Right cardiac atrium (tissue), 5 donors: ENCODE measurements at regions not wholly inside any gene's neighbourhood (a gene's known extent, or its start where the extent isn't known, plus 50 kb on each side); places are given as distances from the start of the nearest gene placed in this dataset.

Experiments
- ATAC-seq, 2 donors: fragments of 200-7000 bp; cut with Tn5 transposase; one replicate each; pipeline versions ENCODE4 v1.8.0 to v1.9.1; 2020; ENCODE audit warnings: moderate library complexity in 2 of 2, mild to moderate bottlenecking in 1 of 2
- DNase-seq, 3 donors: peaks; one replicate each; pipeline ENCODE4 v3.0.0-alpha.2; 2020
- H3K27ac ChIP-seq: one replicate; pipeline ENCODE4 v1.5.1; 2013; ENCODE audit warnings: mild to moderate bottlenecking, low read length, control low read depth, moderate library complexity
- H3K27me3 ChIP-seq: one replicate; pipeline ENCODE4 v1.6.1; 2013; ENCODE audit not compliant: control insufficient read depth, insufficient read depth
- H3K4me1 ChIP-seq: one replicate; pipeline ENCODE4 v1.6.1; 2013; ENCODE audit warnings: low read length; ENCODE audit not compliant: control insufficient read depth, insufficient read depth
- H3K4me3 ChIP-seq: one replicate; pipeline ENCODE4 v1.5.1; 2013; ENCODE audit warnings: low read length, control low read depth
- H3K9me3 ChIP-seq: one replicate; pipeline ENCODE4 v1.6.1; 2013; ENCODE audit warnings: low read length; ENCODE audit not compliant: control insufficient read depth
- WGBS: extraction: QIAGEN DNeasy Blood & Tissue Kit; methylation state at CpG from one replicate; pipeline ENCODE4 v1.1.7; 2013; 5-methylcytosine and 5-hydroxymethylcytosine counted together
- intact Hi-C, 4 donors: fragments of 100-400 bp; cut with DNase I; formaldehyde crosslinking; loops; one replicate each; pipeline versions ENCODE4 v1.11.0 to v1.14.0; 2022 to 2023
- donor health status: healthy with polysubstance abuse.
- donor health status: DM: no; HTN: yes; CAD: no.
- donor health status: DM: no; HTN: no; CAD: no.
- donor health status: DM: no; HTN: yes; CAD: no; lungs with severe emphysema.
- donor health status: DM: yes; HTN: yes; CAD: no.

GRCh38 chr4:84441758-84442377 is 57.2 kb downstream of the NKX6-1 start:
- DNase-seq (no peak), ATAC-seq (no peak)
- no peaks in the 10 kb centered on the region for H3K4me1 ChIP-seq
- H3K9me3 ChIP-seq, result no peaks in the 10 kb centered on the region
- H3K4me3 ChIP-seq, result no peak overlapping the region
- no peaks in the 10 kb centered on the region for H3K27me3 ChIP-seq
- 60% methylated on average over 2 of the region's 2 CpGs for WGBS
- intact Hi-C loops, result no loop called here
- no peak overlapping the region for H3K27ac ChIP-seq

- H3K9me3 ChIP-seq, result no peaks in the 10 kb centered on the region
- no peak for ATAC-seq
- intact Hi-C loops, result no loop called here
- no peak overlapping the region for H3K27ac ChIP-seq
- no peaks in the 10 kb centered on the region for H3K4me1 ChIP-seq
- no peak overlapping the region for H3K4me3 ChIP-seq
- 80% methylated on average over 3 of the region's 3 CpGs for WGBS
- no peak for DNase-seq
- no peaks in the 10 kb centered on the region for H3K27me3 ChIP-seq
Measured at GRCh38 chr4:84439996-84440395, 59.1 kb downstream of the NKX6-1 start.

- H3K4me3 ChIP-seq, result no peak overlapping the region
- WGBS, result 51% methylated on average over 2 of the region's 2 CpGs
- ATAC-seq (no peak), DNase-seq (no peak)
- H3K4me1 ChIP-seq, result no peaks in the 10 kb centered on the region
- intact Hi-C loops, result no loop called here
- H3K9me3 ChIP-seq, result no peaks in the 10 kb centered on the region
- H3K27ac ChIP-seq, result no peak overlapping the region
- no peaks in the 10 kb centered on the region for H3K27me3 ChIP-seq
Measured at GRCh38 chr4:84436812-84437211, 62.3 kb downstream of the NKX6-1 start.

- no peak overlapping the region for H3K27ac ChIP-seq
- H3K4me3 ChIP-seq, result no peak overlapping the region
- H3K9me3 ChIP-seq, result no peaks in the 10 kb centered on the region
- no peaks in the 10 kb centered on the region for H3K27me3 ChIP-seq
- WGBS, result 70% methylated on average over 3 of the region's 3 CpGs
- DNase-seq (no peak), ATAC-seq (no peak)
- intact Hi-C loops, result no loop called here
- no peaks in the 10 kb centered on the region for H3K4me1 ChIP-seq
Measured at GRCh38 chr4:84434344-84434743, 64.7 kb downstream of the NKX6-1 start.

GRCh38 chr4:84433633-84434222 is 65.4 kb downstream of the NKX6-1 start:
- intact Hi-C loops, result no loop called here
- ATAC-seq, result no peak

GRCh38 chr4:84432713-84433112 is 66.4 kb downstream of the NKX6-1 start:
- H3K9me3 ChIP-seq, result no peaks in the 10 kb centered on the region
- H3K27ac ChIP-seq, result no peak overlapping the region

More at GRCh38 chr4:84433633-84434222, 65.4 kb downstream of the NKX6-1 start:
- H3K27ac ChIP-seq, result no peak overlapping the region
- DNase-seq, result no peak
- H3K4me3 ChIP-seq, result no peak overlapping the region
- H3K27me3 ChIP-seq, result no peaks in the 10 kb centered on the region
- no peaks in the 10 kb centered on the region for H3K9me3 ChIP-seq
- H3K4me1 ChIP-seq, result no peaks in the 10 kb centered on the region
- 56% methylated on average over 6 of the region's 6 CpGs for WGBS

GRCh38 chr4:84420608-84421007 is 78.5 kb downstream of the NKX6-1 start:
- 34% methylated on average over 1 of the region's 1 CpG for WGBS
- no peaks in the 10 kb centered on the region for H3K9me3 ChIP-seq
- intact Hi-C loops, result no loop called here

More at GRCh38 chr4:84432713-84433112, 66.4 kb downstream of the NKX6-1 start:
- no peak for DNase-seq
- no peak for ATAC-seq
- Histone ChIP-seq H3K27me3 (no peaks in the 10 kb centered on the region), H3K4me1 (no peaks in the 10 kb centered on the region), H3K4me3 (no peak overlapping the region)
- intact Hi-C loops, result no loop called here

GRCh38 chr4:84419201-84419600 is 79.9 kb downstream of the NKX6-1 start:
- WGBS, result 63% methylated on average over 3 of the region's 3 CpGs
- no peaks in the 10 kb centered on the region for H3K27me3 ChIP-seq
- H3K4me3 ChIP-seq, result no peak overlapping the region
- no peaks in the 10 kb centered on the region for H3K4me1 ChIP-seq
- no peak for ATAC-seq
- H3K9me3 ChIP-seq, result no peaks in the 10 kb centered on the region
- no peak overlapping the region for H3K27ac ChIP-seq
- intact Hi-C loops, result no loop called here
- no peak for DNase-seq

More at GRCh38 chr4:84420608-84421007, 78.5 kb downstream of the NKX6-1 start:
- Histone ChIP-seq H3K4me1 (no peaks in the 10 kb centered on the region), H3K27me3 (no peaks in the 10 kb centered on the region), H3K27ac (no peak overlapping the region), H3K4me3 (no peak overlapping the region)
- DNase-seq, result no peak
- ATAC-seq, result no peak

GRCh38 chr4:84417997-84418709 is 80.9 kb downstream of the NKX6-1 start:
- Histone ChIP-seq H3K4me3 (no peak overlapping the region), H3K9me3 (no peaks in the 10 kb centered on the region), H3K27me3 (no peaks in the 10 kb centered on the region), H3K27ac (no peak overlapping the region), H3K4me1 (no peaks in the 10 kb centered on the region)
- 63% methylated on average over 5 of the region's 5 CpGs for WGBS
- intact Hi-C loops, result no loop called here
- DNase-seq, result no peak
- no peak for ATAC-seq

- DNase-seq (no peak), ATAC-seq (no peak)
- WGBS, result 66% methylated on average over 1 of the region's 1 CpG
- H3K9me3 ChIP-seq, result no peaks in the 10 kb centered on the region
- intact Hi-C loops, result no loop called here
- no peak overlapping the region for H3K4me3 ChIP-seq
- H3K27me3 ChIP-seq, result no peaks in the 10 kb centered on the region
- no peaks in the 10 kb centered on the region for H3K4me1 ChIP-seq
- H3K27ac ChIP-seq, result no peak overlapping the region
Measured at GRCh38 chr4:84413976-84414375, 85.1 kb downstream of the NKX6-1 start.

- H3K27me3 ChIP-seq, result no peaks in the 10 kb centered on the region
Measured at GRCh38 chr4:84413480-84413879, 85.6 kb downstream of the NKX6-1 start.

More at GRCh38 chr4:84413480-84413879, 85.6 kb downstream of the NKX6-1 start:
- no peaks in the 10 kb centered on the region for H3K4me1 ChIP-seq
- no peak for DNase-seq
- no peak overlapping the region for H3K27ac ChIP-seq
- no peak overlapping the region for H3K4me3 ChIP-seq
- intact Hi-C loops, result no loop called here
- ATAC-seq, result no peak
- no peaks in the 10 kb centered on the region for H3K9me3 ChIP-seq
